ENCODE measurements at regions not wholly inside any gene's neighbourhood (a gene's known extent, or its start where the extent isn't known, plus 50 kb on each side); places are given as distances from the start of the nearest gene placed in this dataset.
"Not testable (repeated sequence)": the region's sequence is repeated elsewhere in the genome, so short reads cannot be mapped to it uniquely, and the experiment has no call there.

GRCh38 chr10:61271127-61271780, 181.9 kb downstream of the TMEM26 start:
- DNase-seq (ENCODE audit: low spot score) = peak; percentile 32

GRCh38 chr10:61263518-61263917, 189.7 kb downstream of the TMEM26 start:
- DNase-seq (ENCODE audit: low spot score) = no peak

GRCh38 chr10:61262486-61263261, 190.5 kb downstream of the TMEM26 start:
- DNase-seq (ENCODE audit: low spot score) = peak; percentile 25

GRCh38 chr10:61257956-61258496, 195.2 kb downstream of the TMEM26 start:
- DNase-seq (ENCODE audit: low spot score) = peak; percentile 13

- DNase-seq (ENCODE audit: low spot score) = no peak
Observed at GRCh38 chr10:61257136-61257535, 196.0 kb downstream of the TMEM26 start.

- DNase-seq (ENCODE audit: low spot score) = not testable (repeated sequence)
Observed at GRCh38 chr10:61252326-61252725, 200.9 kb downstream of the TMEM26 start.

- no peak for DNase-seq (ENCODE audit: low spot score)
Observed at GRCh38 chr10:61251089-61251488, 202.1 kb downstream of the TMEM26 start.

GRCh38 chr10:61250131-61250530, 203.1 kb downstream of the TMEM26 start:
- DNase-seq (ENCODE audit: low spot score) = no peak

GRCh38 chr10:61248013-61248412, 205.2 kb downstream of the TMEM26 start:
- no peak for DNase-seq (ENCODE audit: low spot score)

GRCh38 chr10:61244261-61244775, 208.9 kb downstream of the TMEM26 start:
- no peak for DNase-seq (ENCODE audit: low spot score)

- DNase-seq (ENCODE audit: low spot score) = no peak
Observed at GRCh38 chr10:61232780-61233179, 220.4 kb downstream of the TMEM26 start.

GRCh38 chr10:61225939-61226338, 227.2 kb downstream of the TMEM26 start:
- DNase-seq (ENCODE audit: low spot score) = no peak

GRCh38 chr10:61223576-61223975, 229.6 kb downstream of the TMEM26 start:
- DNase-seq (ENCODE audit: low spot score) = no peak

- no peak for DNase-seq (ENCODE audit: low spot score)
Observed at GRCh38 chr10:61219696-61220095, 233.5 kb downstream of the TMEM26 start.

GRCh38 chr10:61217851-61218565, 235.2 kb downstream of the TMEM26 start:
- DNase-seq (ENCODE audit: low spot score) = no peak

GRCh38 chr10:61215246-61215645, 237.9 kb downstream of the TMEM26 start:
- DNase-seq (ENCODE audit: low spot score) = no peak

- DNase-seq (ENCODE audit: low spot score) = no peak
Observed at GRCh38 chr10:61211468-61211867, 241.7 kb downstream of the TMEM26 start.

GRCh38 chr10:61197057-61197456, 253.1 kb upstream of the RHOBTB1 start:
- no peak for DNase-seq (ENCODE audit: low spot score)

GRCh38 chr10:61195211-61195610, 251.2 kb upstream of the RHOBTB1 start:
- DNase-seq (ENCODE audit: low spot score) = no peak

GRCh38 chr10:61192589-61192988, 248.6 kb upstream of the RHOBTB1 start:
- DNase-seq (ENCODE audit: low spot score) = not testable (repeated sequence)

- no peak for DNase-seq (ENCODE audit: low spot score)
Observed at GRCh38 chr10:61192042-61192441, 248.1 kb upstream of the RHOBTB1 start.

- DNase-seq (ENCODE audit: low spot score) = no peak
Observed at GRCh38 chr10:61189912-61190311, 245.9 kb upstream of the RHOBTB1 start.
